HG03354 (cell line): ENCODE measurements at regions not wholly inside any gene's neighbourhood (a gene's known extent, or its start where the extent isn't known, plus 50 kb on each side); places are given as distances from the start of the nearest gene placed in this dataset.
A peak's percentile ranks its signal among the peaks of the same experiment; 100 is the strongest.

ENCODE experiments used
- ATAC-seq: cut with Tn5 transposase; IDR thresholded peaks from one replicate; pipeline ENCODE4 v1.9.1; 2021; ENCODE audit warnings: mild to moderate bottlenecking; ENCODE audit not compliant: unreplicated experiment, poor library complexity, severe bottlenecking

- ATAC-seq: no peak
Observed at GRCh38 chr2:213202011-213202410, 50.6 kb upstream of the IKZF2 start.

- no peak for ATAC-seq
Observed at GRCh38 chr2:213205944-213206343, 54.5 kb upstream of the IKZF2 start.

DNA sequence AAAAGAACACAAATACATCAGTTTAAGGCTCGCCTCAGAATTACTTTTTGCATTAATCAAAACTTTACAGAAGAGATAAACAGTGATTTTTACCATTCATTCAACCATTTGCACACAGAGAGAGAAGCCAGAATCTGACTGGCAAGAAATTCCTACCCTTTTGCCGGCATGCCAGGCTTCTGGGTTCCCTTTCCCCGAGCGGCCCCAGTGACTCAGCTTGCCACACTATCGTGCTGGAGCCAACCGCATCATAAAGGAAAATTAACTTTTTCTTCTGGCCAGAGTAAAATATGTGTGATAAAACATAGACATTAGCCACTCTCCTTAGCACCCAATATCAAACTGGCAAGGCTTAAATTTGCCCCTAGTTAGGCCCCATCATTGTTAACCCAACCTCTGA lies 61.8 kb upstream of the IKZF2 start:
- ATAC-seq: no peak

- ATAC-seq: no peak
Observed at GRCh38 chr2:213214209-213214608, 62.8 kb upstream of the IKZF2 start.

GRCh38 chr2:213216461-213216860 lies 65.0 kb upstream of the IKZF2 start:
- no peak for ATAC-seq

GRCh38 chr2:213219816-213220215 lies 64.4 kb upstream of the SPAG16 start:
- no peak for ATAC-seq

DNA sequence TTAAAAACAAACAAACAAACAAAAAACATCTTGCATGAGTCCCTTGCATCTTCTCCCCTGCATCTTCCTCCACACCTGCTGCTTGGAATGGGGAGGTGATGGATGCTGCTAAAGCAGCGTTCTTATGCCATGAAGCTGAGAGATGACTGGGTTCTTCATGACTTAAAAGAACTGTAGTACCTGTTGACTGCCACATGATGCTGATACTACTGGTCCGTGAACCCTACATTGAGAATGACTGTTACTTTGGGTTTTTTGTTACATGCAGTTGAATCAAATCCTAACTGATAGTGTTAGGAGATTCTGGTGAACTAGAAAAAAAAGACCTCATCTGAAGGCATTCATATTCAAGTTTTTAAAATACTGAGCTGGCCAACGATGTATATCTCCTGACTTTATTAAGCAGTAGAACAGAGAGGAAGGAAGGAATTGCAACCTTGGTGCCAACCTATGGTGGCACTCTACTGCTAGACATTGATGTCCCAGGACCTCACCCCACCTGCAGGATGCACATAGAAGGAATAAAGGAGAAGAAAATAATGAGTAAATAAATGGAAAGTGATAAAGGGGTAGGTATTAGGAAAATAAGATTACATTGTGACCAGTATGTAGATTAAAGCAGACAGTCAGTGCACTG lies 63.2 kb upstream of the SPAG16 start:
- ATAC-seq: peak; percentile 67

- ATAC-seq: no peak
Observed at GRCh38 chr2:213221957-213222356, 62.3 kb upstream of the SPAG16 start.

GRCh38 chr2:213224366-213224765 lies 59.9 kb upstream of the SPAG16 start:
- ATAC-seq: no peak

- no peak for ATAC-seq
Observed at GRCh38 chr2:213225866-213226265, 58.4 kb upstream of the SPAG16 start.

GRCh38 chr2:213227458-213227857 lies 56.8 kb upstream of the SPAG16 start:
- ATAC-seq: peak; percentile 87

DNA sequence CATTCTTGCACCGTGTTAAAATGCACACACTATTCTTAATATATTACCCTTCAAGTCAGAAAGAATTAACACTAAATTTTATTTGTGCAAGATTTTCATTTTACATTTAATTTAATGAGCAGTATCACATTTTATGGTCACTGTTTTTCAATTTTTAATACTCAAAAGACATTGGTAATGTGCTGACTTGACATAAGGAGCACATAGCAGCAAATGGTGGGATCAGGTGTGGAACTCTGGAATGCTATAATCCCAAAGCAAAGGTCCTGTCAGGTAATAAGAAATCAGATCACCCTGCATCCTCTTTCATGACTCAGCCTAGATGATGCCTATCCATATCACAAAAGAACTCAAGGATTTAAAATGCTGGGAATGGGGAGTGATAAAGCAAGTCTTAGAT lies 55.6 kb upstream of the SPAG16 start:
- ATAC-seq: no peak

DNA sequence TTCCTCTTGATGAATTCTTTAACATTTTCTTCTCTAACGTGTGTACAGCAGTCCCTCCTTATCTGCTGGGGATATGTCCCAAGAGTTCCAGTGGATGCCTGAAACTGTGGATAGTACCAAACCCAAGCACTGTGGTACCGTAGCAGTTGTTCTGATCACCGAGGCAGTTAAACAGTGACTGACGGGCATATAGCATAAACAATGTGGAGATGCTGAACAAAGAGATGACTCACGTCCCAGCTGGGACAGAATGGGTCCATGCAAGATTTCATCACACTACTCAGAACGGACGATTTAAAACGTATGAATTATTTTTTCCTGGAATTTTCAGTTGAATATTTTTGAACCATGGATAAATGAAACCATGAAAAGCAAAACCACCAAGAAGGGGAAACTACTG lies 54.5 kb upstream of the SPAG16 start:
- peak; percentile 35 for ATAC-seq

- ATAC-seq: no peak
Observed at GRCh38 chr2:213231966-213232365, 52.3 kb upstream of the SPAG16 start.

DNA sequence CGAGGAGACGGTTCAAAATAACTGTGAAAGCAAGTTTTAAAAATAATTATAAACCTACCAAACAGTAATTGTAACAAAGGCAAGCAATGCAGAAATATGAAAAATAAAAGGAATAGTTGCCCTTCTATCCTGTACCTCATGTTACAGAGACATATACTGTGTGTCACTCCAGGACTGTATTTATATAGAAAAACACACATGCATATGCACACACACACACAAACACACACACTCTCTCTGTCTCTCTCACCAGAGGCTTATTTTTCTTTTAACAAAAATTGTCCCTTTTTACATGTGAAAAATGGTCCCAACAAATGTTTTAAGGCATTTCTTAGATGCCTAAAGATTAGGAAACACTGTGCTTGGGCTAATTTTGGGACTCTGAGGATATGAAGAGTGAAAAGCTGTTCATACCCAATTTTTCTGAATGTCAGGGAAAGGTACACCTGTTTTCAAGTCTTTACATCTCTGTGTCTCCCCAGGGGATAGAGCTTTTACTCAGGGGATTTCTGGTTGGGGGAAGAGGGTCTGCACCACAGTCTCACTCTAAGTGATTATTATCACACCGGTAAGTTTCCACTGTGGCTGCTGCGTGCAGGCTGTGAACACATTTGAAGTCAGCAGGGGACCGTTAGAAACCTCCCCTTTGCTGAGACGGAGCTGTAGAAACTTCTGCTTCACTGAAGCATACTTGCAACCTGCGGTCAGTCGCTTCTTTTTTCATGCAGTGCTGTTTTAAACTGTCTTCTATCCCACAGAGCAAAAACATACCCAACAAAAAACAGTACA lies 51.4 kb upstream of the SPAG16 start:
- peak; percentile 91 for ATAC-seq

DNA sequence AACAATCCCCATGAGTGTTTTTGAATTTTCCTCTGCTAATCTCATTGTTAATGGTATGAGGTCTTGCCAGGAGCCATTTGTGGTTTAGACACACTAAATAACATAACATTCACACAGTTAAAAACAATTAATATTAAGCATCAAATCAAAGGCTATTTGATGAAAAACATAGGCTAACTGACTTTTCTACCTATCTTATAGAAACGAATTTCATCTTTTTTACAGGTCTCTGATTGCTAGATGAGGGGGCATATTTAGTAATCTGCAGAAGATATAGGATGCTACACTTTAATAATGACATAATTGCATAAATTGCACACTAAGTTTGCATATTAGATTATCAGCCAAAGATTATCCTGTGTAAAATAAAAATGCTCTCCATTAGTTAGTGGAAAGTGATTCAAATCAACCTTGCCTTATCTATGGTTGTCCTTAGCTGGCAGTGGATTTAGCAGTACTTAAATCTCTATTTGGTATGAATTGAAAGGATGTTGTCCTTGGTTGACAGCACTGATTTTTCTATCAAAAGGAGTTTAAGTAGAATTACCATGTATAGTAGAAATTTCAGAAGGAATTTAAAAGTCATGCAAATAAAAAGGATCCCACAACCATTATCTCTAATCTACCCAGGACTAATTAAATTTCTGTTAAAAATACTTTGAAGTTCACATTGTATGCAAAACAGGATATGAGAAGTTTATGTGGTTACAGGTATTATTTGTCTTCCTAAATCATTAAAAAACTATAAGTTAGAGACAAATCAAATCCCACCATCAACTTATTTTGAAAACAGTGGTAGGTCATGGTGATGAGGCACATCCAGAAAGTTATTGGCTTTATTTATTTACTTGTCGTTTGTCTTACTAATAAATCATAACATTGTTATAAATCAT lies 50.6 kb upstream of the SPAG16 start:
- no peak for ATAC-seq
